Upper lobe of left lung (tissue), 6 donors: ENCODE measurements at regions not wholly inside any gene's neighbourhood (a gene's known extent, or its start where the extent isn't known, plus 50 kb on each side); places are given as distances from the start of the nearest gene placed in this dataset.

ENCODE experiments used
- ATAC-seq, 2 donors: fragments of 200-7000 bp; cut with Tn5 transposase; one replicate each; pipeline ENCODE4 v1.9.1; 2022; ENCODE audit warnings: mild to moderate bottlenecking in 2 of 2, moderate library complexity in 2 of 2; ENCODE audit not compliant: low FRiP score in 2 of 2
- DNase-seq, 2 donors: peaks; one replicate each; pipeline ENCODE4 v3.0.0-alpha.2; 2019 to 2020
- H3K27ac ChIP-seq, 4 donors: fragments of 200-600 bp; sonication (generic); one replicate each; pipeline ENCODE4 v1.5.1; 2016 to 2019
- H3K27me3 ChIP-seq, 4 donors: fragments of 200-600 bp; sonication (generic); one replicate each; pipeline ENCODE4 v1.5.1; 2017 to 2019
- H3K36me3 ChIP-seq, 4 donors: fragments of 200-600 bp; sonication (generic); one replicate each; pipeline ENCODE4 v1.5.1; 2016 to 2019
- H3K4me1 ChIP-seq, 4 donors: fragments of 200-600 bp; sonication (generic); one replicate each; pipeline ENCODE4 v1.5.1; 2018 to 2019
- H3K4me3 ChIP-seq, 4 donors: fragments of 200-600 bp; sonication (generic); one replicate each; pipeline ENCODE4 v1.5.1; 2017 to 2019; ENCODE audit warnings: mild to moderate bottlenecking in 2 of 4, moderate library complexity in 1 of 4
- H3K9me3 ChIP-seq, 4 donors: fragments of 200-600 bp; sonication (generic); one replicate each; pipeline ENCODE4 v1.5.1; 2018 to 2019
- EP300 ChIP-seq, 4 donors: sonication (generic); formaldehyde crosslinking; IDR thresholded peaks; one replicate each; pipeline ENCODE4 v1.5.1; 2017; ENCODE audit warnings: antibody characterized with exemption in 4 of 4, control low read depth in 2 of 4
- POLR2A ChIP-seq, 4 donors: fragments of 450-650 bp; IDR thresholded peaks; one replicate each; pipeline ENCODE4 v1.5.1; 2016 to 2017; ENCODE audit warnings: antibody characterized with exemption in 4 of 4, mild to moderate bottlenecking in 2 of 4
- POLR2AphosphoS5 ChIP-seq, 2 donors: sonication (generic); formaldehyde crosslinking; IDR thresholded peaks; one replicate each; pipeline ENCODE4 v1.5.1; 2017; ENCODE audit warnings: antibody characterized with exemption in 2 of 2
- WGBS, 2 donors: methylation state at CpG; one replicate each; pipeline ENCODE4 v1.1.5; 2017 to 2018; 5-methylcytosine and 5-hydroxymethylcytosine counted together
- TF ChIP-seq, protein P1 (sequence below), 6 experiments: fragments of 450-650 bp in 4 of 6; fragments of 200-600 bp in 2 of 6; sonication (generic) in 2 of 6; IDR thresholded peaks; one replicate each; pipeline ENCODE4 v1.5.1; 2016 to 2019; ENCODE audit warnings: antibody characterized with exemption in 6 of 6
- donor health status: DM: no; HTN: no; CAD: no; lungs with moderate emphysema.
- donor health status: DM: no; HTN: yes; CAD: no; lungs with severe emphysema.

DNA sequence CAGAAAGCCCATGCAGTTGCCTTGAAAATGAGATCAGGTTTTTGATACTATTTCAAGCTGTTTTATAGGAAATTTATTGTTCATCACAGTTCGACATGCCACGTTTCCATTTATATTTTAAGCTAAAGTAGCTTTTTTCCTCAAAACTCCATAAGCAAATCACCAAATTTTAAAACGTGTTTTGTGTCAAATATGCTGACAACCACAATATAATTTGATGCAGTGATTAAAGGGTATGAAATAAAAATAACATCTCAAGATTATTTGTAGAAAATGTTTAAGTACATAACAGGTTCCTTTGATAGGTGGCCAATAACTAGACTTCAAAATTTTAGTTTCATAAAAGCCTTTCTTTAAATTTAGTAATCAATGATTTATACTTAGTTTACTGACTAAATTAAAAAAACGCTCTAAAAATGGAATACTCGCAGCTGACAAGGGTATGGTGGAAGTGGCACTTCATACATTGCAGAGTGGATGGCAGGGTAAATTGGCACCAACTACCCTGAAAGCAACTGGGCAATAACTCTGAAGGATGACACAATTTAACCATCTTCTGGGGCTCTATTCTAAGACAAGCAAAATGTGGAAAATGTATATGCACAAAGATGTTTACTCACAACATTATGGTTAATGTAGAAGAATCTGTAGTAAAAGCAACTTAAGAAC, 481.6 kb downstream of the TNS3 start:
- TF ChIP-seq POLR2AphosphoS5 (IDR thresholded peaks at IDR 0.05), result no peak
- Histone ChIP-seq H3K4me1 (no peaks in the 10 kb centered on the region), H3K36me3 (no peaks in the 10 kb centered on the region), H3K27ac (no peak overlapping the region), H3K9me3 (no peaks in the 10 kb centered on the region), H3K27me3 (no peaks in the 10 kb centered on the region), H3K4me3 (no peak overlapping the region)
- DNase-seq, result no peak
- no peak for ATAC-seq
- 72 to 76% methylated on average over 5 of the region's 5 CpGs for WGBS, 2 donors

DNA sequence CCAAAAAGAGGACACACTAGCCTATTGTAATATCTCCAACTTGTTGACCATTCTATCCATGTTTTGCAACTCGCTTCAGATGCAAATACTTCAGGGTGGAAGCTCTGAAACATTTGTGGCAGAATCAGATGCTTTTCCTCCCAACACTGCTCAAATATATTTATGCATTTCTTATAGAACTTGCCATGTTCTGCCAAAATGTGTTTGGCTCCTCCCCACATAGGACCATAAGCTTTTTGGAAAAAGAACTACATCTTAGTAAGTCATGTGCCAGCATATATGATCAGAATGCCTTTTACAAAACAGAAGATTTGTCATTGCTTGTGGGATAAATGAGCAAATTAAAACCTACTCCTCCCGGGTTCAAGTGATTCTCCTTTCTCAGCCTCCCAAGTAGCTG, 484.5 kb downstream of the TNS3 start:
- no peaks in the 10 kb centered on the region for H3K36me3 ChIP-seq
- 93 to 100% methylated on average over 2 of the region's 2 CpGs for WGBS, 2 donors
- H3K9me3 ChIP-seq, result no peaks in the 10 kb centered on the region
- H3K4me1 ChIP-seq, result no peaks in the 10 kb centered on the region
- DNase-seq (no peak), ATAC-seq (no peak)
- no peak overlapping the region for H3K27ac ChIP-seq
- TF ChIP-seq, protein P1, sequence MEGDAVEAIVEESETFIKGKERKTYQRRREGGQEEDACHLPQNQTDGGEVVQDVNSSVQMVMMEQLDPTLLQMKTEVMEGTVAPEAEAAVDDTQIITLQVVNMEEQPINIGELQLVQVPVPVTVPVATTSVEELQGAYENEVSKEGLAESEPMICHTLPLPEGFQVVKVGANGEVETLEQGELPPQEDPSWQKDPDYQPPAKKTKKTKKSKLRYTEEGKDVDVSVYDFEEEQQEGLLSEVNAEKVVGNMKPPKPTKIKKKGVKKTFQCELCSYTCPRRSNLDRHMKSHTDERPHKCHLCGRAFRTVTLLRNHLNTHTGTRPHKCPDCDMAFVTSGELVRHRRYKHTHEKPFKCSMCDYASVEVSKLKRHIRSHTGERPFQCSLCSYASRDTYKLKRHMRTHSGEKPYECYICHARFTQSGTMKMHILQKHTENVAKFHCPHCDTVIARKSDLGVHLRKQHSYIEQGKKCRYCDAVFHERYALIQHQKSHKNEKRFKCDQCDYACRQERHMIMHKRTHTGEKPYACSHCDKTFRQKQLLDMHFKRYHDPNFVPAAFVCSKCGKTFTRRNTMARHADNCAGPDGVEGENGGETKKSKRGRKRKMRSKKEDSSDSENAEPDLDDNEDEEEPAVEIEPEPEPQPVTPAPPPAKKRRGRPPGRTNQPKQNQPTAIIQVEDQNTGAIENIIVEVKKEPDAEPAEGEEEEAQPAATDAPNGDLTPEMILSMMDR (IDR thresholded peaks at IDR 0.05), result no peak
- TF ChIP-seq EP300 (IDR thresholded peaks at IDR 0.05), result no peak
- TF ChIP-seq POLR2A (IDR thresholded peaks at IDR 0.05), result no peak
- no peak for TF ChIP-seq POLR2AphosphoS5 (IDR thresholded peaks at IDR 0.05)
- no peaks in the 10 kb centered on the region for H3K27me3 ChIP-seq
- no peak overlapping the region for H3K4me3 ChIP-seq

DNA sequence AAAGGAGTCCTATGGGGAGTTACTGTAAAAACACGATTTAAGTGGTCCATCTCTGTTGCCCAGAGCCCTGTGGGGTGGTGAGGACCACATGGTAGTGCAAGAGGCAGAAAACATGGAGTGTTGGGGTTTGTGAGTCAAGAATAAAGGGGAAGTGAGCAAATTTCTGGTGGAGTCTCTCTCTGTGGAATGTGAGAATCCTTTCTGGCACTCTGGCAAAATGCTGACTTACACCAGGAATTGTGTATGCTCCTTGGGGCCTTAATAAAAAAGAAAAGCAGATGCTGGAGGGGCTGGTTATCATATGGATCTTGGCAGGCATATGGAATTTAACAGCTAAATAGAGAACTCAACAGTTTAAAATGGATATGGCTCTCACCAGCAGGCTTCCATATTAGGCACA, 486.0 kb downstream of the TNS3 start:
- ATAC-seq, result no peak
- Histone ChIP-seq H3K9me3 (no peaks in the 10 kb centered on the region), H3K4me3 (no peak overlapping the region), H3K36me3 (no peaks in the 10 kb centered on the region), H3K27ac (no peak overlapping the region), H3K27me3 (no peaks in the 10 kb centered on the region), H3K4me1 (no peaks in the 10 kb centered on the region)
- no peak for DNase-seq
- TF ChIP-seq EP300 (IDR thresholded peaks at IDR 0.05), result no peak
- no peak for TF ChIP-seq POLR2A (IDR thresholded peaks at IDR 0.05)
- TF ChIP-seq, protein P1 (IDR thresholded peaks at IDR 0.05), result no peak
- no peak for TF ChIP-seq POLR2AphosphoS5 (IDR thresholded peaks at IDR 0.05)
- WGBS, 2 donors, result 71 to 84% methylated on average over 1 of the region's 1 CpG

DNA sequence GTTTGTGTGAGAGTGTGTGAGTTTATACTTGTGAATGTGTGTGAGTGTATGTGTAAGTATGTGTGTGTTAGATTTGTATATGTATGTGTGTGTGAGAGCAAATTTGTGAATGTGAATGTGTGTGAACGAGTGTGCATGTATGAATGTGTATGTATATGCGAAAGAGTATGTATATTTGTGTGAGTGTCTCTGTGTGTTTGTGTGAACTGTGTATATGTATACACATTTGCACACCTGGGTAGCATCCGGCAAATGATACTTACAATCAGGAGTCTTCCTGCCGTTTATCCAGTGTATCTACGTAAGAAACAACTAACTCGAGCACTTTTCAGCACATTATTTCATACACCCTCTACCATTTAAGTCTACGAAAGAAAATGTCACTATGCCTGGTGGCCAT, 487.4 kb downstream of the TNS3 start:
- Histone ChIP-seq H3K36me3 (no peaks in the 10 kb centered on the region), H3K4me3 (no peak overlapping the region), H3K9me3 (no peaks in the 10 kb centered on the region), H3K4me1 (no peaks in the 10 kb centered on the region), H3K27me3 (no peaks in the 10 kb centered on the region), H3K27ac (no peak overlapping the region)
- WGBS, 2 donors, result 92% methylated on average over 7 of the region's 7 CpGs
- TF ChIP-seq, protein P1 (IDR thresholded peaks at IDR 0.05), result no peak
- TF ChIP-seq POLR2AphosphoS5 (IDR thresholded peaks at IDR 0.05) (no peak), EP300 (IDR thresholded peaks at IDR 0.05) (no peak), POLR2A (IDR thresholded peaks at IDR 0.05) (no peak)
- ATAC-seq (no peak), DNase-seq (no peak)

DNA sequence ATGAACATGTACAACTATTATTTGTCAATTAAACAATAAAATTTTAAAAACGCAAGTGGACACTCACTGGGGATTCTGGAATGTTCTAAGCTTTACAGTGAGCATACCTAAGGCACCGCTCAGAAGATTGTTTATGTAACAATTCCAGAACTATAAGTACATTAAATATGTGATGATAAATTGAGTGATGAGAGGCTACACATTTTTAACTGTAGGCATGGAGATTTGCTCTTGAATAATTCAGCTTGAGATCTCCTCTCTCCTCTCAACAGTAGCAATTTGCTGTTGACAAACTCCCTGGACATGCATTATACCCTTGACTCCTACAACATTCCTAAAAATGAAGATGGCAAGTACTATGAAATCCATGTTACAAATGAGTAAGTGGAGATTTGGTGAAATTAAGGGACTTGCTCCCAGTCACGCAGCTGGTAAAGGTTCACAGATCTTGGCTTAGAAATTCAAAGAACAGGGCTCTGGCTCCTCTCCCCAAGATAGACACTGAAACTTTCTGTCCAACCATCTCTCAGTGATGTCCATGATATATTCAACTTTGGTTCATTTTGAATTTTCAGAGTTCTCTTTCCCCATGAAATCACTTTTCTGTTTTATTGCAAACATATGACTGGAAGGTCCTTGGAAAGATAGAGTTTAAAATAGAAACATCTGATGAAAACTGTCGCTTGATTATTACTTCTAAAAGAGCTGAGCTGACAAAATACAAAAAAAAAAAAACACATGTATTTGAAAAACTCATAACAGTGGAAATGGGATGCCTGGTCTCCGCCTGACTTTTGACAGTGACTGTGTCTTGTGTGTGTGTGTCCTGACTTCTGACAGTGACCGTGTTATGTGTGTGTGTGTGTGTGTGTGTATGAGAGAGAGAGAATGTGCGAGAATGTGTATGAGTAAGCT, 488.3 kb downstream of the TNS3 start:
- Histone ChIP-seq H3K9me3 (no peaks in the 10 kb centered on the region), H3K36me3 (no peaks in the 10 kb centered on the region), H3K4me3 (no peak overlapping the region), H3K4me1 (peaks cover 2 to 3% (median 3%) of the 10 kb centered on the region in 4 donors), H3K27ac (no peak overlapping the region), H3K27me3 (no peaks in the 10 kb centered on the region)
- DNase-seq (no peak), ATAC-seq (no peak)
- WGBS, 2 donors, result 74 to 82% methylated on average over 7 of the region's 7 CpGs
- TF ChIP-seq, protein P1 (IDR thresholded peaks at IDR 0.05), result no peak
- no peak for TF ChIP-seq EP300 (IDR thresholded peaks at IDR 0.05)
- no peak for TF ChIP-seq POLR2A (IDR thresholded peaks at IDR 0.05)
- no peak for TF ChIP-seq POLR2AphosphoS5 (IDR thresholded peaks at IDR 0.05)
